Mononuclear cell (primary cell): ENCODE measurements at regions not wholly inside any gene's neighbourhood (a gene's known extent, or its start where the extent isn't known, plus 50 kb on each side); places are given as distances from the start of the nearest gene placed in this dataset.

ENCODE experiments used
- H3K27me3 ChIP-seq: 2 replicates; pipeline ENCODE4 v1.6.0; 2011; ENCODE audit warnings: low read length, control low read depth; ENCODE audit not compliant: insufficient read depth
- H3K4me1 ChIP-seq: 2 replicates; pipeline ENCODE4 v1.5.1; 2011; ENCODE audit warnings: mild to moderate bottlenecking, low read length, control low read depth; ENCODE audit not compliant: insufficient read depth
- H3K4me3 ChIP-seq: 2 replicates; pipeline ENCODE4 v1.5.1; 2011; ENCODE audit warnings: mild to moderate bottlenecking, low read length, moderate library complexity
- H3K9me3 ChIP-seq: 2 replicates; pipeline ENCODE4 v1.5.1; 2011; ENCODE audit warnings: low read depth, mild to moderate bottlenecking, control low read depth, low read length

GRCh38 chr1:229205854-229206253, 65.1 kb upstream of the RAB4A start:
- H3K4me1 ChIP-seq = no peaks in the 10 kb centered on the region
- H3K4me3 ChIP-seq = no peak overlapping the region
- H3K9me3 ChIP-seq = no peaks in the 10 kb centered on the region
- no peaks in the 10 kb centered on the region for H3K27me3 ChIP-seq

- H3K4me3 ChIP-seq = no peak overlapping the region
- H3K27me3 ChIP-seq = no peaks in the 10 kb centered on the region
- H3K4me1 ChIP-seq = no peaks in the 10 kb centered on the region
- no peaks in the 10 kb centered on the region for H3K9me3 ChIP-seq
Measured at GRCh38 chr1:229207916-229208315, 63.0 kb upstream of the RAB4A start.

- Histone ChIP-seq H3K27me3 (no peaks in the 10 kb centered on the region), H3K9me3 (no peaks in the 10 kb centered on the region), H3K4me3 (no peak overlapping the region), H3K4me1 (no peaks in the 10 kb centered on the region)
Measured at GRCh38 chr1:229208481-229208880, 62.4 kb upstream of the RAB4A start.

GRCh38 chr1:229209386-229209785, 61.5 kb upstream of the RAB4A start:
- H3K27me3 ChIP-seq = no peaks in the 10 kb centered on the region
- H3K4me1 ChIP-seq = no peaks in the 10 kb centered on the region
- H3K9me3 ChIP-seq = no peaks in the 10 kb centered on the region
- H3K4me3 ChIP-seq = no peak overlapping the region

GRCh38 chr1:229209816-229210215, 61.1 kb upstream of the RAB4A start:
- no peaks in the 10 kb centered on the region for H3K4me1 ChIP-seq
- no peaks in the 10 kb centered on the region for H3K27me3 ChIP-seq

GRCh38 chr1:229210844-229211243, 60.1 kb upstream of the RAB4A start:
- Histone ChIP-seq H3K4me3 (no peak overlapping the region), H3K4me1 (no peaks in the 10 kb centered on the region), H3K27me3 (no peaks in the 10 kb centered on the region), H3K9me3 (no peaks in the 10 kb centered on the region)

More at GRCh38 chr1:229209816-229210215, 61.1 kb upstream of the RAB4A start:
- no peaks in the 10 kb centered on the region for H3K9me3 ChIP-seq
- no peak overlapping the region for H3K4me3 ChIP-seq

GRCh38 chr1:229213797-229214196, 57.1 kb upstream of the RAB4A start:
- H3K9me3 ChIP-seq = no peaks in the 10 kb centered on the region
- no peaks in the 10 kb centered on the region for H3K27me3 ChIP-seq
- H3K4me3 ChIP-seq = no peak overlapping the region
- H3K4me1 ChIP-seq = no peaks in the 10 kb centered on the region

- Histone ChIP-seq H3K27me3 (no peaks in the 10 kb centered on the region), H3K9me3 (no peaks in the 10 kb centered on the region), H3K4me1 (no peaks in the 10 kb centered on the region), H3K4me3 (no peak overlapping the region)
Measured at GRCh38 chr1:229217716-229218115, 53.2 kb upstream of the RAB4A start.

GRCh38 chr1:229218612-229219025, 52.3 kb upstream of the RAB4A start:
- Histone ChIP-seq H3K4me1 (no peaks in the 10 kb centered on the region), H3K27me3 (no peaks in the 10 kb centered on the region), H3K9me3 (no peaks in the 10 kb centered on the region), H3K4me3 (no peak overlapping the region)

- Histone ChIP-seq H3K4me1 (no peaks in the 10 kb centered on the region), H3K27me3 (no peaks in the 10 kb centered on the region), H3K4me3 (no peak overlapping the region), H3K9me3 (no peaks in the 10 kb centered on the region)
Measured at GRCh38 chr1:229220163-229220846, 50.6 kb upstream of the RAB4A start.

GRCh38 chr1:229221106-229222019, 49.5 kb upstream of the RAB4A start:
- H3K4me1 ChIP-seq = no peaks in the 10 kb centered on the region

More at GRCh38 chr1:229221106-229222019, 49.5 kb upstream of the RAB4A start:
- H3K4me3 ChIP-seq = no peak overlapping the region
- no peaks in the 10 kb centered on the region for H3K27me3 ChIP-seq
- no peaks in the 10 kb centered on the region for H3K9me3 ChIP-seq
